ENCODE measurements at regions not wholly inside any gene's neighbourhood (a gene's known extent, or its start where the extent isn't known, plus 50 kb on each side); places are given as distances from the start of the nearest gene placed in this dataset.

GRCh38 chr11:122234257-122234656 is 118.2 kb upstream of the BLID start:
- Histone ChIP-seq H3K36me3 (no peaks in the 10 kb centered on the region), H3K4me1 (peaks cover 0 to 10% (median 3%) of the 10 kb centered on the region in 4 donors), H3K4me3 (no peak overlapping the region), H3K27ac (no peak overlapping the region), H3K9me3 (no peaks in the 10 kb centered on the region), H3K27me3 (no peaks in the 10 kb centered on the region)
- no peak for TF ChIP-seq CTCF (IDR thresholded peaks at IDR 0.05)
- intact Hi-C loops (cut with DNase I; ENCODE audit: low total_unique reads): no loop called here
- no peak for DNase-seq

GRCh38 chr11:122232985-122233384 is 117.0 kb upstream of the BLID start:
- no peak overlapping the region for H3K4me3 ChIP-seq
- intact Hi-C loops (cut with DNase I; ENCODE audit: low total_unique reads): no loop called here
- no peaks in the 10 kb centered on the region for H3K9me3 ChIP-seq
- H3K27me3 ChIP-seq: no peaks in the 10 kb centered on the region
- H3K4me1 ChIP-seq: peaks cover 0 to 16% (median 4%) of the 10 kb centered on the region in 4 donors
- DNase-seq: no peak
- no peak for TF ChIP-seq CTCF (IDR thresholded peaks at IDR 0.05)
- no peak overlapping the region for H3K27ac ChIP-seq
- H3K36me3 ChIP-seq: no peaks in the 10 kb centered on the region

GRCh38 chr11:122230385-122230755 is 114.4 kb upstream of the BLID start:
- intact Hi-C loops (cut with DNase I; ENCODE audit: low total_unique reads): no loop called here
- H3K27ac ChIP-seq: no peak overlapping the region
- no peak overlapping the region for H3K4me3 ChIP-seq
- H3K9me3 ChIP-seq: no peaks in the 10 kb centered on the region
- TF ChIP-seq CTCF (IDR thresholded peaks at IDR 0.05): no peak
- no peaks in the 10 kb centered on the region for H3K36me3 ChIP-seq
- no peaks in the 10 kb centered on the region for H3K27me3 ChIP-seq
- peaks cover 0 to 23% (median 2%) of the 10 kb centered on the region in 4 donors for H3K4me1 ChIP-seq
- DNase-seq: no peak

- no peaks in the 10 kb centered on the region for H3K27me3 ChIP-seq
- DNase-seq: no peak
- no peak overlapping the region for H3K4me3 ChIP-seq
- TF ChIP-seq CTCF (IDR thresholded peaks at IDR 0.05): no peak
- no peaks in the 10 kb centered on the region for H3K9me3 ChIP-seq
- no peaks in the 10 kb centered on the region for H3K36me3 ChIP-seq
- peaks cover 0 to 20% (median 2%) of the 10 kb centered on the region in 4 donors for H3K4me1 ChIP-seq
- H3K27ac ChIP-seq: no peak overlapping the region
- intact Hi-C loops (cut with DNase I; ENCODE audit: low total_unique reads): no loop called here
These were observed 113.7 kb upstream of the BLID start for GRCh38 chr11:122229481-122230384.

GRCh38 chr11:122229078-122229477 is 113.1 kb upstream of the BLID start:
- H3K27ac ChIP-seq: no peak overlapping the region
- H3K36me3 ChIP-seq: no peaks in the 10 kb centered on the region
- no peaks in the 10 kb centered on the region for H3K9me3 ChIP-seq
- no peak overlapping the region for H3K4me3 ChIP-seq
- DNase-seq: no peak
- TF ChIP-seq CTCF (IDR thresholded peaks at IDR 0.05): no peak
- peaks cover 0 to 20% (median 2%) of the 10 kb centered on the region in 4 donors for H3K4me1 ChIP-seq
- intact Hi-C loops (cut with DNase I; ENCODE audit: low total_unique reads): no loop called here
- H3K27me3 ChIP-seq: no peaks in the 10 kb centered on the region

Measured in tibial artery (tissue), 4 donors.